Activated B cell treated with CpG ODN at 0.5 μM for 24 hours (primary cell): ENCODE measurements at regions not wholly inside any gene's neighbourhood (a gene's known extent, or its start where the extent isn't known, plus 50 kb on each side); places are given as distances from the start of the nearest gene placed in this dataset.

Experiments
- ATAC-seq: fragments of 200-7000 bp; cut with Tn5 transposase; one replicate; pipeline ENCODE4 v1.10.0; 2021; ENCODE audit warnings: low read depth, mild to moderate bottlenecking, moderate library complexity
- CTCF ChIA-PET: fragments of 350-600 bp; sonication (Branson Sonifier 250); formaldehyde crosslinking; loops from one replicate; lab custom pipeline; 2021; ENCODE audit warnings: antibody characterized with exemption; lab: Charles Lee
- POLR2A ChIA-PET: fragments of 350-600 bp; sonication (Branson Sonifier 250); formaldehyde crosslinking; loops from one replicate; lab custom pipeline; 2021; ENCODE audit warnings: antibody characterized with exemption; lab: Charles Lee
- DNase-seq: peaks from one replicate; pipeline ENCODE4 v3.0.0; 2022
- H3K27ac Mint-ChIP-seq: one replicate; pipeline ENCODE4 v1.8.0; 2020; ENCODE audit warnings: mixed read lengths
- H3K27me3 Mint-ChIP-seq: one replicate; pipeline ENCODE4 v1.8.0; 2021; ENCODE audit warnings: mixed read lengths
- H3K36me3 Mint-ChIP-seq: one replicate; pipeline ENCODE4 v1.8.0; 2021; ENCODE audit warnings: low read depth, mixed read lengths
- H3K4me1 Mint-ChIP-seq: one replicate; pipeline ENCODE4 v1.8.0; 2021; ENCODE audit warnings: mixed read lengths
- H3K4me3 Mint-ChIP-seq: one replicate; pipeline ENCODE4 v1.8.0; 2020; ENCODE audit warnings: mild to moderate bottlenecking, mixed read lengths
- H3K9me3 Mint-ChIP-seq: one replicate; pipeline ENCODE4 v1.8.0; 2020; ENCODE audit warnings: mixed read lengths
- CTCF ChIP-seq: fragments of 200-600 bp; IDR thresholded peaks from one replicate; pipeline ENCODE4 v1.8.0; 2022; ENCODE audit warnings: antibody characterized with exemption, mild to moderate bottlenecking
- intact Hi-C: fragments of 100-400 bp; cut with micrococcal nuclease; formaldehyde crosslinking; loops from one replicate; pipeline ENCODE4 v1.15.1; 2024

DNA sequence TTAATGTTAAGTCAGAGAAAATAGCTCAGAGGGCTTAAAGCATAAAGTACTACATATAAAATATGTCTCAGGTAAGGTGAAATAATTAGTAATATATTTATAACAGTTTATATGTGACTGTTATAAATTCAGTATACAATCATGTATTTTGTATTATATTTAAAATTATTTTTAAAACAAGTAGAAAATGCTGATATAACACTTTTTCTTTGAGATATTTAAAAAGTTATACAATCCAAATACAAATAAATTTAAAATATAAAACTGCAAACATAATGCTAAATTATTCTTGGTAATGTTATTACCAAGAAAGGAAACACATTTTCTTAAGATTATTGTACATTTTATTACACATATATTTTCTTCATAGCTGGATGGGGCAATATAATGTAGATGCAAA, 539.9 kb upstream of the CDH9 start:
- intact Hi-C loops = no loop called here
- H3K36me3 Mint-ChIP-seq = no peaks in the 10 kb centered on the region

DNA sequence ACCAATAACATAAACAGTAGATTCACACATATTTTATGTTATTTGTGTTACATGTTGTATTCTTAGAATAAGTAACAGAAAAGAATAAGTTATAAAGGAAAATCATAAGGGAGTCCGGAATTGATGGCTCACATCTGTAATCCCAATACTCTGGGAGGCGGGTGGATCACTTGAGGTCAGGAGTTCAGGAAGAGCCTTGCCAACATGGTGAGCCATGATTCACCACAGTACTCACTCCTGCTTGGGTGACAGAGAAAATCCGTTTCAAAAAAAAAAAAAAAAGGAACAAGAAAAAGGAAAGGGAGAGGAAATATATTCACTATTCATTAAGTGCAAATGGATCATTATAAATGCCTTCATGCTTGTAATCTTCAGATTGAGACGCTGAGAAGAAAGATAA, 533.3 kb upstream of the CDH9 start:
- no peak overlapping the region for H3K4me3 Mint-ChIP-seq
- TF ChIP-seq CTCF = no peak
- peaks cover 2% of the 10 kb centered on the region for H3K9me3 Mint-ChIP-seq
- intact Hi-C loops = no loop called here
- no peaks in the 10 kb centered on the region for H3K27me3 Mint-ChIP-seq
- H3K36me3 Mint-ChIP-seq = no peaks in the 10 kb centered on the region
- ATAC-seq = no peak
- H3K27ac Mint-ChIP-seq = no peak overlapping the region
- ChIA-PET POLR2A (no interaction called here), CTCF (no interaction called here)
- no peaks in the 10 kb centered on the region for H3K4me1 Mint-ChIP-seq
- no peak for DNase-seq

More for the DNA sequence above, 539.9 kb upstream of the CDH9 start:
- H3K4me3 Mint-ChIP-seq = no peak overlapping the region
- peaks cover 9% of the 10 kb centered on the region for H3K9me3 Mint-ChIP-seq
- no peak for TF ChIP-seq CTCF
- no peak overlapping the region for H3K27ac Mint-ChIP-seq
- no peak for DNase-seq
- ATAC-seq = no peak
- POLR2A ChIA-PET = no interaction called here
- H3K4me1 Mint-ChIP-seq = no peaks in the 10 kb centered on the region
- no peaks in the 10 kb centered on the region for H3K27me3 Mint-ChIP-seq
- CTCF ChIA-PET = no interaction called here

- DNase-seq (no peak), ATAC-seq (no peak)
- TF ChIP-seq CTCF = no peak
- Mint-ChIP-seq H3K27ac (no peak overlapping the region), H3K27me3 (no peaks in the 10 kb centered on the region), H3K4me1 (no peaks in the 10 kb centered on the region), H3K4me3 (no peak overlapping the region), H3K9me3 (peaks cover 2% of the 10 kb centered on the region), H3K36me3 (no peaks in the 10 kb centered on the region)
- POLR2A ChIA-PET = no interaction called here
- intact Hi-C loops = no loop called here
- CTCF ChIA-PET = no interaction called here
Observed at GRCh38 chr5:27568811-27569210, 530.4 kb upstream of the CDH9 start.

DNA sequence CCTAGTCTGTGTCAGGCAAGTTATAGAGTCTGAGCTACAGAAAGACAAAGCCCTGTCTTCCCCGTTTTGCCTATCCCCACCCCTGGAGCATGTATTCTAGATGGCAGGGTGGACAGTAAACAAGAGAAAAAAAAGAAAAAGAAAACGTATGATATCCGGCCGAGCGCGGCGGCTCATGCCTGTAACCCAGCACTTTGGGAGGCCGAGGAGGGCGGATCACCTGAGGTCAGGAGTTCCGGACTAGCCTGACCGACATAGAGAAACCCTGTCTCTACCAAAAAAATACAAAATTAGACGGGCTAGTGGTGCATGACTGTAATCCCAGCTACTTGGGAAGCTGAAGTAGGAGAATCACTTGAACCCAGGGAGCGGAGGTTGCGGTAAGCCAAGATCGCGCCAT, 523.0 kb upstream of the CDH9 start:
- DNase-seq (no peak), ATAC-seq (no peak)
- ChIA-PET POLR2A (no interaction called here), CTCF (no interaction called here)
- Mint-ChIP-seq H3K4me1 (no peaks in the 10 kb centered on the region), H3K36me3 (no peaks in the 10 kb centered on the region), H3K27me3 (no peaks in the 10 kb centered on the region), H3K4me3 (no peak overlapping the region), H3K27ac (no peak overlapping the region), H3K9me3 (peaks cover 5% of the 10 kb centered on the region)
- TF ChIP-seq CTCF = no peak
- intact Hi-C loops = no loop called here

DNA sequence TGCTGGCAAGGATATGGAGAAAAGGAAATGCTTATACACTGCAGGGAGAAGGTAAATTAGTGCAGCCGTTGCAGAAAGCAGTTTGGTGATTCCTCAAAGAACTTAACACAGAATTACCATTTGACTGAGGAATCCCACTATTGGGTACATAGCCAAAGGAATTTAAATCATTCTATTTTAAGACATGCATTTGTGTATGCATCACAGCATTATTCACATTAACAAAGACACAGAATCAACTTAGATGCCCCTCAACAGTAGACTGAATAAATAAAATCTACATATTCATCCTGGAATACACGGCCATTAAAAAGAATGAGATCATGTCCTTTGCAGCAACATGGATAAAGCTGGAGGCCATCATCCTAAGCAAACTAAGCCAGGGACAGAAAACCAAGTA, 510.1 kb upstream of the CDH9 start:
- Mint-ChIP-seq H3K27ac (no peak overlapping the region), H3K36me3 (no peaks in the 10 kb centered on the region), H3K4me1 (no peaks in the 10 kb centered on the region), H3K9me3 (peaks cover 17% of the 10 kb centered on the region), H3K27me3 (no peaks in the 10 kb centered on the region), H3K4me3 (no peak overlapping the region)
- intact Hi-C loops = no loop called here
- ChIA-PET POLR2A (no interaction called here), CTCF (no interaction called here)
- ATAC-seq (no peak), DNase-seq (no peak)
- TF ChIP-seq CTCF = no peak
